GM21576 (cell line): ENCODE measurements at regions not wholly inside any gene's neighbourhood (a gene's known extent, or its start where the extent isn't known, plus 50 kb on each side); places are given as distances from the start of the nearest gene placed in this dataset.

Experiments used
- ATAC-seq: cut with Tn5 transposase; IDR thresholded peaks from one replicate; pipeline ENCODE4 v1.9.1; 2021; ENCODE audit warnings: mild to moderate bottlenecking, moderate library complexity; ENCODE audit not compliant: unreplicated experiment

- no peak for ATAC-seq
Measured at GRCh38 chr15:69574506-69574905, 121.9 kb downstream of the RPLP1 start.

- no peak for ATAC-seq
Measured at GRCh38 chr15:69575387-69575786, 122.8 kb downstream of the RPLP1 start.

GRCh38 chr15:69576035-69576526 is 123.5 kb downstream of the RPLP1 start:
- ATAC-seq = no peak

GRCh38 chr15:69576948-69577351 is 124.3 kb downstream of the RPLP1 start:
- no peak for ATAC-seq

GRCh38 chr15:69577397-69577796 is 124.8 kb downstream of the RPLP1 start:
- no peak for ATAC-seq

- no peak for ATAC-seq
Measured at GRCh38 chr15:69578252-69578651, 125.6 kb downstream of the RPLP1 start.

GRCh38 chr15:69578787-69579583 is 126.4 kb downstream of the RPLP1 start:
- ATAC-seq = no peak

GRCh38 chr15:69579950-69580618 is 127.5 kb downstream of the RPLP1 start:
- ATAC-seq = no peak

GRCh38 chr15:69583626-69584025 is 131.0 kb downstream of the RPLP1 start:
- ATAC-seq = no peak

GRCh38 chr15:69585937-69586336 is 133.3 kb downstream of the RPLP1 start:
- no peak for ATAC-seq

GRCh38 chr15:69586721-69587120 is 134.1 kb downstream of the RPLP1 start:
- ATAC-seq = no peak

- ATAC-seq = no peak
Measured at GRCh38 chr15:69587723-69588426, 135.3 kb downstream of the RPLP1 start.

- no peak for ATAC-seq
Measured at GRCh38 chr15:69590201-69590710, 137.6 kb downstream of the RPLP1 start.

GRCh38 chr15:69590932-69591524 is 138.4 kb downstream of the RPLP1 start:
- no peak for ATAC-seq

GRCh38 chr15:69591905-69592508 is 139.4 kb downstream of the RPLP1 start:
- ATAC-seq = no peak

- no peak for ATAC-seq
Measured at GRCh38 chr15:69592954-69593353, 140.3 kb downstream of the RPLP1 start.

GRCh38 chr15:69593488-69593887 is 140.9 kb downstream of the RPLP1 start:
- no peak for ATAC-seq

GRCh38 chr15:69593981-69594966 is 141.7 kb downstream of the RPLP1 start:
- no peak for ATAC-seq

- no peak for ATAC-seq
Measured at GRCh38 chr15:69595009-69595791, 142.6 kb downstream of the RPLP1 start.
